ENCODE measurements at regions not wholly inside any gene's neighbourhood (a gene's known extent, or its start where the extent isn't known, plus 50 kb on each side); places are given as distances from the start of the nearest gene placed in this dataset.
A peak's percentile ranks its signal among the peaks of the same experiment; 100 is the strongest.

DNA sequence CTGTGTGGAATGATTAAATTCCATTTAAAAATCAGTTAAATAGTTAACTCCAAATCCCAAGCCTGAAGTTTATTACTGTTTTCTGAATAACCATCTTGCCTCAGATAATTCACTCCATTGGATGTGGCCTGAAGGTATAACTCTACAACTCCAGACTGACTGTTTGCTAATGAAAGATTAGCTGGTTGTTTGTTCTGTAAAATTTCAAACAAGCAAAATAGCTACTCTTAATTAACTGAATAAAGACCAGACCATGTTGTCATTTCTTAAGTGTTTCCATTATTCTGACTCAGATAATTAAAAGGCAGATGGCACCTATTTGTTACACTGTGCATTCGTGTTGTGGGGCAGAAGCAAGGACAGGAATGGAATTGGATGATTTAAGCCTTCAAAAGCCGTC, 78.5 kb upstream of the DDIT4L start:
- DNase-seq (ENCODE audit: insufficient read length, low spot score, missing footprints) = no peak
- no peak overlapping the region for H2AFZ ChIP-seq (ENCODE audit: low read length)
- H4K20me1 ChIP-seq (ENCODE audit: insufficient read depth, low read length) = no peaks in the 10 kb centered on the region
- no peaks in the 10 kb centered on the region for H3K79me2 ChIP-seq (ENCODE audit: insufficient read depth, low read length)
- no peak overlapping the region for H3K4me3 ChIP-seq (ENCODE audit: insufficient read depth, low read length)
- H3K27me3 ChIP-seq (ENCODE audit: insufficient read depth, low read length) = no peaks in the 10 kb centered on the region
- no peaks in the 10 kb centered on the region for H3K9me3 ChIP-seq (ENCODE audit: low read depth, low read length)
- H3K27ac ChIP-seq (ENCODE audit: low read depth, low read length) = no peak overlapping the region
- no peaks in the 10 kb centered on the region for H3K36me3 ChIP-seq (ENCODE audit: insufficient read depth, low read length)
- no peaks in the 10 kb centered on the region for H3K4me1 ChIP-seq (ENCODE audit: insufficient read depth, low read length)
- no peak overlapping the region for H3K4me2 ChIP-seq (ENCODE audit: insufficient read depth, low read length)
- TF ChIP-seq CTCF (IDR thresholded peaks at IDR 0.05; ENCODE audit: extremely low read depth, low read depth, low read length) = no peak

- Histone ChIP-seq H3K79me2 (ENCODE audit: insufficient read depth, low read length) (no peaks in the 10 kb centered on the region), H3K4me1 (ENCODE audit: insufficient read depth, low read length) (no peaks in the 10 kb centered on the region), H3K4me2 (ENCODE audit: insufficient read depth, low read length) (no peak overlapping the region), H4K20me1 (ENCODE audit: insufficient read depth, low read length) (no peaks in the 10 kb centered on the region), H3K27ac (ENCODE audit: low read depth, low read length) (no peak overlapping the region), H3K4me3 (ENCODE audit: insufficient read depth, low read length) (no peak overlapping the region), H3K27me3 (ENCODE audit: insufficient read depth, low read length) (no peaks in the 10 kb centered on the region), H3K9me3 (ENCODE audit: low read depth, low read length) (no peaks in the 10 kb centered on the region), H2AFZ (ENCODE audit: low read length) (no peak overlapping the region), H3K36me3 (ENCODE audit: insufficient read depth, low read length) (no peaks in the 10 kb centered on the region)
- no peak for TF ChIP-seq CTCF (IDR thresholded peaks at IDR 0.05; ENCODE audit: extremely low read depth, low read depth, low read length)
- no peak for DNase-seq (ENCODE audit: insufficient read length, low spot score, missing footprints)
Measured at GRCh38 chr4:100261346-100261745, 71.1 kb upstream of the DDIT4L start.

- no peak for TF ChIP-seq CTCF (IDR thresholded peaks at IDR 0.05; ENCODE audit: extremely low read depth, low read depth, low read length)
- no peak for DNase-seq (ENCODE audit: insufficient read length, low spot score, missing footprints)
- no peaks in the 10 kb centered on the region for H3K9me3 ChIP-seq (ENCODE audit: low read depth, low read length)
- H3K27ac ChIP-seq (ENCODE audit: low read depth, low read length) = no peak overlapping the region
- no peak overlapping the region for H2AFZ ChIP-seq (ENCODE audit: low read length)
- H3K27me3 ChIP-seq (ENCODE audit: insufficient read depth, low read length) = no peaks in the 10 kb centered on the region
- H3K79me2 ChIP-seq (ENCODE audit: insufficient read depth, low read length) = no peaks in the 10 kb centered on the region
- H3K4me1 ChIP-seq (ENCODE audit: insufficient read depth, low read length) = no peaks in the 10 kb centered on the region
- no peak overlapping the region for H3K4me3 ChIP-seq (ENCODE audit: insufficient read depth, low read length)
- H3K4me2 ChIP-seq (ENCODE audit: insufficient read depth, low read length) = no peak overlapping the region
- H4K20me1 ChIP-seq (ENCODE audit: insufficient read depth, low read length) = no peaks in the 10 kb centered on the region
- no peaks in the 10 kb centered on the region for H3K36me3 ChIP-seq (ENCODE audit: insufficient read depth, low read length)
Measured at GRCh38 chr4:100258675-100259074, 68.4 kb upstream of the DDIT4L start.

GRCh38 chr4:100257567-100257966, 67.3 kb upstream of the DDIT4L start:
- H3K4me2 ChIP-seq (ENCODE audit: insufficient read depth, low read length) = no peak overlapping the region
- H3K79me2 ChIP-seq (ENCODE audit: insufficient read depth, low read length) = no peaks in the 10 kb centered on the region
- H3K36me3 ChIP-seq (ENCODE audit: insufficient read depth, low read length) = no peaks in the 10 kb centered on the region
- TF ChIP-seq CTCF (IDR thresholded peaks at IDR 0.05; ENCODE audit: extremely low read depth, low read depth, low read length) = no peak
- no peaks in the 10 kb centered on the region for H4K20me1 ChIP-seq (ENCODE audit: insufficient read depth, low read length)
- H3K27ac ChIP-seq (ENCODE audit: low read depth, low read length) = no peak overlapping the region
- H3K9me3 ChIP-seq (ENCODE audit: low read depth, low read length) = no peaks in the 10 kb centered on the region
- DNase-seq (ENCODE audit: insufficient read length, low spot score, missing footprints) = peak; percentile 23
- H3K4me3 ChIP-seq (ENCODE audit: insufficient read depth, low read length) = no peak overlapping the region
- H3K4me1 ChIP-seq (ENCODE audit: insufficient read depth, low read length) = no peaks in the 10 kb centered on the region
- no peaks in the 10 kb centered on the region for H3K27me3 ChIP-seq (ENCODE audit: insufficient read depth, low read length)
- no peak overlapping the region for H2AFZ ChIP-seq (ENCODE audit: low read length)
